GM10248 (cell line): ENCODE measurements at regions not wholly inside any gene's neighbourhood (a gene's known extent, or its start where the extent isn't known, plus 50 kb on each side); places are given as distances from the start of the nearest gene placed in this dataset.

Experiments used
- CTCF ChIA-PET: fragments of 300-600 bp; sonication (Branson Sonifier 250); formaldehyde crosslinking; extraction: SDS; loops from one replicate; lab custom pipeline; 2021; ENCODE audit warnings: antibody characterized with exemption; lab: Yijun Ruan, JAX
- POLR2A ChIA-PET: fragments of 350-650 bp; sonication (Branson Sonifier 250); formaldehyde crosslinking; extraction: SDS; loops from one replicate; lab custom pipeline; 2020; ENCODE audit warnings: antibody characterized with exemption; lab: Yijun Ruan, JAX
- DNase-seq: peaks from one replicate; pipeline ENCODE4 v3.0.0; 2012; ENCODE audit errors: extremely low spot score
- CTCF ChIP-seq: IDR thresholded peaks from 2 replicates; pipeline ENCODE4 v1.5.1; 2012; ENCODE audit warnings: mild to moderate bottlenecking, low read depth; ENCODE audit errors: extremely low read depth, missing control alignments, control extremely low read depth

GRCh38 chr10:130656582-130657133 lies 520.5 kb downstream of the GLRX3 start:
- no peak for DNase-seq
- ChIA-PET POLR2A (no interaction called here), CTCF (no interaction called here)
- TF ChIP-seq CTCF, result no peak

- ChIA-PET POLR2A (no interaction called here), CTCF (no interaction called here)
- DNase-seq, result no peak
- no peak for TF ChIP-seq CTCF
Measured at GRCh38 chr10:130658687-130659290, 522.6 kb downstream of the GLRX3 start.

GRCh38 chr10:130659528-130659927 lies 523.3 kb downstream of the GLRX3 start:
- TF ChIP-seq CTCF, result no peak
- no peak for DNase-seq
- ChIA-PET POLR2A (no interaction called here), CTCF (no interaction called here)

- ChIA-PET POLR2A (no interaction called here), CTCF (no interaction called here)
Measured at GRCh38 chr10:130660266-130660665, 524.1 kb downstream of the GLRX3 start.

GRCh38 chr10:130661419-130661818 lies 525.2 kb downstream of the GLRX3 start:
- TF ChIP-seq CTCF, result no peak
- ChIA-PET CTCF (no interaction called here), POLR2A (no interaction called here)
- DNase-seq, result no peak

More at GRCh38 chr10:130660266-130660665, 524.1 kb downstream of the GLRX3 start:
- DNase-seq, result no peak
- TF ChIP-seq CTCF, result no peak

- DNase-seq, result no peak
- ChIA-PET POLR2A (no interaction called here), CTCF (no interaction called here)
- TF ChIP-seq CTCF, result no peak
Measured at GRCh38 chr10:130662775-130663174, 526.6 kb downstream of the GLRX3 start.
